ENCODE measurements at regions not wholly inside any gene's neighbourhood (a gene's known extent, or its start where the extent isn't known, plus 50 kb on each side); places are given as distances from the start of the nearest gene placed in this dataset.
"Not testable (repeated sequence)": the region's sequence is repeated elsewhere in the genome, so short reads cannot be mapped to it uniquely, and the experiment has no call there.

DNA sequence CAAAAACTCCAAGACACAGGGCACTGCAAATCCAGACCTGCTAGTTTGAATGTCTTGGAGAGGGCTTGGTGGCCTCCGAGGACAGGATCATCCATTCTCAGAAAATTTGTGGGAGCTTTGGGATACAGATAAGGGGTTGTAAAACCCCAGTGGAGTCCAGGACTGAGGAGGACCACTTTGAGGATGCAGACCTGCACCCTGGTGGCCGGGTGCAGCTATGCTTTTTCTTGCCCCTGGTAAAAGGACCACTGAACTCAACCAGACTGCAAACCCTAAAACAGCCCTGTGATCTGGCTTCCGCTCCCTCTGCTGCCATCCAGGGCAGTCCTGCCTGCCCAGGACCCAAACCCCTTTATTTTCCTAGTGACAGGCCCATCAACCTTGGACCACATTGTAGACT is 169.5 kb upstream of the DAAM1 start:
- no peak for DNase-seq

DNA sequence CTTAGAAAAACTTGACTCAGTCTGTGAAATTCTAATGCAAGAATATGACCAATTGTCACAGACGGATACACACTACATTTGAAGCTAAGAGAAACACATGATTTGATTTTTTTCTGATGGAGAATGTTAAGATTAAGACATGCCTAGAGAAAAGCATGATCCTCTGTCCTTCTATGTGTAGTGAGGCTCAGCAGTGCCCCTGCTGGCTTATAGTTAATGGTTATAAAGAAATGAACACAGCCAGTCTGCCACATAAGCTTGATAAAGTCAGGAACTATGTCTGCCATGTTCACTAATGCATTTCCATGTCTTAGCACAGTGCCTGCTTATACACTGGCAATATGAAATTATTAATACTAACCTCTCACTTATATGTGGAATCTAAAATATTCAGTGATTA is 168.1 kb upstream of the DAAM1 start:
- DNase-seq = peak; percentile 2 to 36

DNA sequence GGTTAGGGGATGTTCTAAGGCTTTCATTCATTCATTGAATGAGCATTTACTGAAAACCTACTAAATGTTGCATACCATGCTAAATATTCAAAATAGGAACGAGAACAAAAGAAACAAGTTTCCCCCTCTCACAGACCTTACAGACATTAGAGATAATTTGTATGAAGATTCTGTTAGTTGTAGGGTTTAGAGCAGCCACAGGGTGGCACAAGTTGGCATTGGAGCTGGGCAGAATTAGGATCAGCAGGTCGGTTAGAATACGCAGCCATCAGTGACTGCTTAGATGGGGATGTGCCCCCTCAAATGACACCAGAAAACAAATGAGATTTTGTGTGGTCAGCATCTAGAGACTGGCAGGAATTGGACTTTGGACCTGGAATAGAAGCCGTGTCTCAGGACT is 166.3 kb upstream of the DAAM1 start:
- DNase-seq = peak in 1 of 2 experiments; percentile 6

DNA sequence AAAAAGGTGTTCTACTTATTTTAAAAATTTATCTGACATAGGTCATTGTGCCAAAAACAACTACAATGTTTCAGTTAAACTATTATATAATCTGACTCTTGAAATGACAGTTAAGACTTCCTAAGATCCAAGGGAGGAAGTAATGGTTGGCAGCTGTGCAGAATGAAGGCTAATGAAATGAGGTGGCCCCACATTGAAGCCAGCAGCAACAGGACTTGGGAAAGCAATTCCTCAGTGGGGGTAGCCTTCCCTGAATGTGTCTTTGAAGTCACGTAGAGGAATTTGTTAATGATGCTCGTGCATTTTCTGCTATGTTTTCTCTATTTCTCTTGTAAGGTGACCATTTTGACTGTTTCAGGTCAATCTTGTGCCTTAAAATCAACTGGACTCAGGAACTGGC is 162.4 kb upstream of the DAAM1 start:
- no peak for DNase-seq

DNA sequence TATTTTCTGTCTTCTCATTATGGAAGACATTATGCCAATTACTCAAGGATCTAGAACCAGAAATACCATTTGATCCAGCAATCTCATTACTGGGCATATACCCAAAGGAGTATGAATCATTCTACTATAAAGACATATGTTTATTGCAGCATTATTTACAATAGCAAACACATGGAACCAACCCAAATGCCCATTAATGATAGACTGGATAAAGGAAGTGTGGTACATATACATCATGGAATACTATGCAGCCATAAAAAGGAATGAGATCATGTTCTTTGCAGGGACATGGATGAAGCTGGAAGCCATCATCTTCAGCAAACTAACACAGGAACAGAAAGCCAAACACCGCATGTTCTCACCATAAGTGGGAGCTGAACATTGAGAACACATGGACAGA is 161.8 kb upstream of the DAAM1 start:
- not testable (repeated sequence) for DNase-seq

DNA sequence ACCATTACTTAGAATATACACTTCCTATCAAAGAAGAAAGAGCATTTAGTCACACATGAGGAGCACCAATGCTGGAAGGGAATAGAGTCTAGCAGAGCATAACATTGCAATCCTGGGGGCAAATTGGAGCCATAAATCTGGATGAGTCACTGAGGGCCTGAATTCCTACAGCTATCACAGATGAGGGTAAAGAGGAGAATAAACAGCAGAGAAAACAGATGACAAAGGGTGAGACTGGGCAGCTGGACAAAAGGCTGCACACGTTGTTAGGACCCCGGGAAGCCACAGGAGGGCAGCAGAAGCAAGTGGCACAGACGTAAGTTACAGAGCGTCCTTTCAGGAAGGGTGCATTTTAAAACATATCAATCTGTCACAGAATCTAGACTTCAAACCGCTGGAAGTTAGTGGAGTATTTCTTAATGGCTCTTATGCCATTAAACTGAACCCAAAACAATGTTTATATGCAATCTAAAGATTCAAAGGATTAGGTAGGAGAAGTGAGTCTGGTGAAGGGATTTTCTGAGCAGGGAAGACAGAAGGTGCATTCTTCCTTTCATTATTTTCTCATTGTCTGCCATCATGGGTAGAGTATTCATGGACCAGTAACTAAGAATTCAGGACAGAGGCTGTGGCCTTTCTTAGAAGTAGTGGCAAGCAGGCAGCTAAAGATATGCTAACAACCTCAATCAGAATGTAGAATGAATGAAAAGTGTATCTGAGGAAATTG is 159.8 kb upstream of the DAAM1 start:
- DNase-seq = peak; percentile 64 to 71

DNA sequence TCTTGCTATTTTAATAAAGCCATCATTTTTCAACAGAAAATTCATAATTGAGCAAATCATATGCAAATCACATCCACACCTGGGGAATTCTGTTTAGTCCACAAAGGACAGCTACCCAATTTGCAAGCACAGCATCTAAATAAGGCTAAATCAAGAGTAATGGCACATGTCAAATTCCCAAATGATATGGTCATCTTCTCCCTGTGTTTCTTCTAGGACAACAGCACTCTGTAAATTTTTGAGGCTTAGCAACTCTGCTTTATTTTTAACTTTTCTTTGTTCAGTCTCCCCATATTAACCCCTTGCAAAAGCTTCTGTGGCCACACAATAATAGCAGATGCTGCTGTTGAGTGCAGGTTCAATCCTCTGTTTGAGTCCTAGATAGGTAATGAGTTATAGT is 155.6 kb upstream of the DAAM1 start:
- no peak for DNase-seq

DNA sequence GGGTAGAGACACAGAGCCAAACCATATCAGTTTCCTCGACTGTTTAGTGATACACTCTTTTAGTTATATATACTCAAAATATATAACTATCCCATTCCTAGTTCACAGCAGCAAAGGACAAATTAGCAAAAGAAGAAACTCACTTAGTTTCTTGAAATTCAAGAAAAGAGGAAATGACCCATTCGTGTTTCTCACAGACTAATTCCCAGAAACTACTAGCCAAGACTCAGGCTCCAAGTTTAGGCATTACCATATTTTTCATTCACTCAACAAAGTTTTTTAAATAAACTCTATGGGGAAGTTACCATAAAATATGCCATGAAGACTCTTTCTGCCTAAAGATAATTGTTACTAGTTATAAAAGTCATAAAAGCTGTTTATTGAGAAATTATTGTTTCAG is 152.3 kb upstream of the DAAM1 start:
- DNase-seq = no peak

DNA sequence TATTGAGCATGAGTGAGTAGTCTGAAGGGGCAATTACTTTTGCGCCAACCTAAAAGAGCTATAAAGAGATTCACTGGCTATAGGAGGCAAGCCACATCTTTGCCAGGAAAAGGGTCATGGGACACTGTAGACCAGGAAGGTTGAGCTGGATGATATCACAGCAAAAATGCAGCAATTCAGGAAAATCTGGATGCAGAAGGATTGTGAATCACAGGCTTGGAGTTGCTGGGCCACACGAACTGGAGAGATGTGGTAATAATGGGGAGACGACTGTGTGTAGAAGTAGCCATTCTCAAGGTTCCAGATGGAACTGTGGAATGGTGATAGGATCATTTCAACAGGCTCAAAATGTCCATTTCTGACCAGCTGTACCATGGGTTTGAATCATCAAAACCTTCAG is 151.4 kb upstream of the DAAM1 start:
- no peak for DNase-seq

DNA sequence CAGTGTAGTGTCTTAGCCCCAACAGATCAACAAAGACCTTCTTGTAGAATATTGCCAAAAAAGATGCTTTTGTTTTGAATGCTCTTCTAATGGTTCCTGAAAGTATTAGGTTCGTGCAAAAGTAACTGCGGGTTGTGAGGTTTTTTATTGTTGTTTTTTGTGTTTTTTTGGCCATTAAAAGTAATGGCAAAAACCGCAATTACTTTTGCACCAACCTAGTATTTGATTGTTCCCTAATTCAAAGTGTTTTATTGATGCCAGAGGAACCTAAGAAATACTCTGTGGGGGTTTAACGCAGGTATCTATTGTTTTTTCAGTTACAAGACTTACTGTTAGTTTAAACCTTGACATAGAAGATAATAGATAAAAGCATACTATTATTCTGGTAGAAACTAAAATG is 150.8 kb upstream of the DAAM1 start:
- no peak for DNase-seq

DNA sequence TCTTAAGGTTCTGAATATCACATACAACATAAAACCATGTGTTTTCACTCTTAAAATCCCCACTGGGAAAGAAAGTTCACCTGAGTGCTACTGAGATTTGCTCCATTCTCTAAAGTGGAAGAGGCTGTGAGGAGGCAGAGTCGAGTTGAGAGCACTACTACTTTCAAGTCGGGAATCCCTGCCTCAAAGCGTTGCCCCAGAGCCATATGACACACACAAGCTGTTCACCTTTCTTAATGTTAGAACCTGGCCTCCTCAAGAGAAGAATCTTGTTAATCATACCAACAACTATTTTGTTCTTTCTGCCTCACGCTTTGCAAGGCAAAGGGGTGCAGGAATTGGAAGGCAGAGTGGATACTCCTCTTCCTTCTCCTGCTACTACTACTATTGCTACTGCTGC is 149.7 kb upstream of the DAAM1 start:
- DNase-seq = no peak

DNA sequence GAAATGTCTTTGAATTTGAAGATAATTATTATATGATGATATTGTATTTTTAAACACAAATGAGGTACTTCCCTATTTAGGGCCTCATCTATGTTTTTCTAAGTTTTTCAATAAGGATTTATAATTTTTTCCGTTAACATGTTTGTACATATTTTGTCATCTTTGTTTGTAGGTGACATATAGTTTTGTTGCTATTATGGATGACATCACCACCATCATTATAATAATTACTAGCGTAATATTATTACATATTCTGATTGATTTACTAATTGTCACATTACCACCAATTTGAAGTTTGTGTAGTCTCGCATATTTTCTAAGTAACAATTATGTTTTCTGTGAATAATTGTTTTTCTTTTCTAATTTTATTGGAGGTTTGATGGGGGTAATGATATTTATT is 147.2 kb upstream of the DAAM1 start:
- DNase-seq = no peak

DNA sequence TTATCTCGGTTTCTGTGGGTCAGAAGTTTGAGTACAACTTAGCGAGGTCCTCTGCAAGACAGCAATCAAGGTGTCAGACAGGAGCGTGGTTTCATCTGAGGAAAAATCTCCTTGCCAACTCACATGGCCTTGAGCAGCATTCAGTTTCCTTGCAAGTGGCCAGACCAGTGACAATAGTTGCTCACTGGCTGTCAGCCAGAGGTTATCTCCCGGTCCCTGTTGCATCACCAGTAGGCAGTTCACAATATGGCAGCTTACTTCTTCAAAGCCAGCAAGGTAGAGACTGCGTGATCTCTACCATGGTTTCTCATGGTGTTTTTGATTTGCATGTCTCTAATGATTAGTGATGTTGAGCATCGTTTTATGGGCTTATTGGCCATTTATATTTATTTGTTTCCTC is 143.8 kb upstream of the DAAM1 start:
- DNase-seq = no peak

DNA sequence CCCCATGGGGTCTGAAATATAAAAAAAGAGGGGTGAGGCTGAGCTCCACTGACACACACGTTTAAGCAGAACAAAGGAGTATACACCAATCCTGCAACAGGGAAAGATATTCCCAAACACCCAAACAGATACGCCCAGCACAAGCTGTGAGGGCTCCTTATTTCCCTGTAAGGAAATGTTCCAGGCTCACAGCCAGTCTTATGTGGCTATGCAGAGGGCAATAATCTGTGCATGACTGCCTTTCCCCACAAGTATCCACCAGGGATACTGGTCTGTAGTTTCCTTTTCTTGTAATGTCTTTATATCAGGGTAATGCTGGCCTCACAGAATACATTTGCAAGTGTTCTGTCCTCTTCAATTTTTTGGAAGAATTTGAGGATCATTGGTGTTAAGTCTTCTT is 141.7 kb upstream of the DAAM1 start:
- DNase-seq = no peak

DNA sequence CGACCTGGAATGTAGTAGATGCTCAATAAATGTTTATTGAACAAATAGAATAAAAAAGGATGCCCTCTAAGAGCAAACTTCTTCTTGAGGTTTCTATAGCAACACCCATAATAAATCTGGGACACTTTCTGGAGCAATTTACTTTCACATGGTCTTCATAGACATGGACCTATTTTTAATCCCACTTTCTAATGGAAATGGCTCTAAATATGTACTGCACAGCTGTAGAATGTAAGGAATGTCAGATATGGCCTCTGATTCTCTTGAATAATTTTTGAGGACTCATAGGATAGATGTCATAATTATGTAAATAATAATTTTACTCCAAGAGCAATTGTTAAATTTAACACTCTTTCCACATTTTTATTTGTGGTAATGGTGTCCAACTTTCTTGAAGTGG is 133.5 kb upstream of the DAAM1 start:
- no peak for DNase-seq

DNA sequence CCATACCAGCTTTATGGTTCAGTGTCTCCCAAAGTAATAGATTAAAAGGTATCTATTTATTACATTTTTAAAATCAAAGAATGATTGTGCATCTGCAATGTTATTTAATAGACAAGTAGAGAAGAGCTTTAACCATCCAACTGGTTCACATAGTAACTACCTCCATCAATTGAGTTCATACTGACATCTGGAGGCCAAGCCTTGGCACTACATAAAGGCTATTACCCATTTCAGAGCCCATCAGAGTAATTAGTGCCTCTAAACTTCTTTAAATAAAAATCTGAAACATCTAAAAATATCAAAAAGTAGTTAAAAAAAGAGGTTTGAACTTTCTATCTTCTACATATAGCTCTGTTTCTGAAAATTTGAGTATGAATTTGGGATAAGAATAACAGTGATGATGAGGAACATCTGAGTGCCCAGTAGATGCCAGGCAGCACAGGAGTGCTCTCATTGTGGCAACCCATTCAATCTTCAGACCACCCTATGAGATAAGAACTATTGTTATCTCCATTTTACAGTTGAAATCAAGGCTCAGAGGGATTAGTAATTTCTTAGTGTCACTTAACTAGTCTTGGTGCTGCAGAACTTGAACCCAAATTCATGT is 132.9 kb upstream of the DAAM1 start:
- DNase-seq = peak; percentile 42 to 45

DNA sequence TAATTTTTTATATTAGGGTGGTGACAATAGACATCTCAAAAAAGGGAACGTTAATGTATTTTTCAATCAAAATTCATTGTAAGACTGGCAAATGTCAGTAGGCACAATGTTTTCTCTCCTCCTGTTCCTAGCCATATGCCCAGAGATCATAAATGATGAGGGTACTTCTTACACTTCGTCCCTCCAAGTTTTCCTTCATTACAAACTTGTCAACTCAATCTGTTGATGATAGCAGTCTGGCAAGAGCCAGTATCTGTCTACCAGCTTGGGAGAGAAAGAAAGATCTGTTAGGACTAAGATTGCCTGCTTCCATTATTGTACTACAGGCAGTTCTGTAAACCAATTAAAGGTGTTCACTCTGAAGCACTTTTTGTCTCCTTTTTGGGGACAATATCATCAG is 130.9 kb upstream of the DAAM1 start:
- no peak for DNase-seq

DNA sequence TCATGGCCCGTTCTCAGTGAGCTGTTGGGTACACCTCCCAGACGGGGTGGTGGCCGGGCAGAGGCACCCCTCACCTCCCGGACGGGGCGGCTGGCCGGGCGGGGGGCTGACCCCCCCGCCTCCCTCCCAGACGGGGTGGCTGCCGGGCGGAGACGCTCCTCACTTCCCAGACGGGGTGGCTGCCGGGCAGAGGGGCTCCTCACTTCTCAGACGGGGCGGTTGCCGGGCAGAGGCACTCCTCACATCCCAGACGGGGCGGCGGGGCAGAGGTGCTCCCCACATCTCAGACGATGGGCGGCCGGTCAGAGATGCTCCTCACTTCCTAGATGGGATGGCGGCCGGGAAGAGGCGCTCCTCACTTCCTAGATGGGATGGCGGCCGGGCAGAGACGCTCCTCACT is 129.7 kb upstream of the DAAM1 start:
- not testable (repeated sequence) for DNase-seq

DNA sequence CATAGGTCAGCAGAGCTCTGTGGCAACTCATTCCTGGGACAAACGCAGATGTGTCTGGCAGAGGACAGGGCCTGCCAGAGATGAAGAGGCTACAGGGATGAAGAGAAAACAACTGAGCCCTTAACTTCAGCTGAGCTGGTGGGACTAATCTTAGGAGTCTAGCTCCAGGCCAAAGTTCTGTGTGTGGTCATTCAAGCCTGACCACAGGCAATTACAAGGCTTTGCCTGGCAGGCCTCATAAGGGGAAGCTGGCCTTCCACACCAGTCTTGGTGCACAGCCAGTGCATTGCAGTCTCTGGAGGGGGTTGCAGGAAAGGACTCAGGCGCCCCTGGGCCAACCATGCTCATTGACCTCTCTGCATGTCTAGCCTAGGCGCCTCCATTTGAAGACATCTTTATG is 127.6 kb upstream of the DAAM1 start:
- peak in 1 of 2 experiments; percentile 8 for DNase-seq

DNA sequence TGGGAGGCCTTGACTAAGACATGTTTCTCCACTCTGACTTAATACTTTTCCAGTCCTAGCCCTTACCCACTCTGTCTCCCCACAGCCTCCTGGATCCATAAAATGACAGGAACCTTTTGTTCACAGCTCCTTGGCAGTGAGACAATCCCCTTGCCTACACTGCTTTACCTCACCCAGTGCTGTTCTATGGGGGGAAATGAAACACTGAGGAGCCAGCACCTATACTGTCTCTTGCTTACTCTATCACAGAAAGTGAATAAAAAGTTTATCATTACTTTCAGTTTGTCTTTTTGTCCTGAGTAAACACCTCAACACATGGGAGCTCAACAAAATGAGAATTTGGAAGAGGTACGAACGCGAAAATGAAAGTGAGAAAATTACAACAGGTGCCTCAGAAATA is 127.2 kb upstream of the DAAM1 start:
- no peak for DNase-seq

DNA sequence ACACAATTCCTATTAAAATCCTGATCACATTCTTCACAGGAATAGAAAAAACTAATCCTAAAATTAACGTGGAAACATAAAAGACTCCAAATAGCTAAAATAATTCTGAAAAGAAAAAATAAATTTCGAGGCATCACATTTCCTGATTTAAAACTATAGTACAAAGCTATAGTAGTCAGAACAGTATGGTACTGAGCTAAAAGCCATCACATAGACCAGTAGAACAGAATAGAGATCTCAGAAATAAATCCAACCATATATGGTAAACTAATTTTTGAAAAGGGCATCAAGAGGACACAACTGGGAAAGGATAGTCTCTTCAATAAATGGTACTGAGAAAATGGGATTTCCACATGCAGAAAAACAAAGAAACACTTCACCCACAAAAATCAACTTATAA is 125.2 kb upstream of the DAAM1 start:
- DNase-seq = no peak

DNA sequence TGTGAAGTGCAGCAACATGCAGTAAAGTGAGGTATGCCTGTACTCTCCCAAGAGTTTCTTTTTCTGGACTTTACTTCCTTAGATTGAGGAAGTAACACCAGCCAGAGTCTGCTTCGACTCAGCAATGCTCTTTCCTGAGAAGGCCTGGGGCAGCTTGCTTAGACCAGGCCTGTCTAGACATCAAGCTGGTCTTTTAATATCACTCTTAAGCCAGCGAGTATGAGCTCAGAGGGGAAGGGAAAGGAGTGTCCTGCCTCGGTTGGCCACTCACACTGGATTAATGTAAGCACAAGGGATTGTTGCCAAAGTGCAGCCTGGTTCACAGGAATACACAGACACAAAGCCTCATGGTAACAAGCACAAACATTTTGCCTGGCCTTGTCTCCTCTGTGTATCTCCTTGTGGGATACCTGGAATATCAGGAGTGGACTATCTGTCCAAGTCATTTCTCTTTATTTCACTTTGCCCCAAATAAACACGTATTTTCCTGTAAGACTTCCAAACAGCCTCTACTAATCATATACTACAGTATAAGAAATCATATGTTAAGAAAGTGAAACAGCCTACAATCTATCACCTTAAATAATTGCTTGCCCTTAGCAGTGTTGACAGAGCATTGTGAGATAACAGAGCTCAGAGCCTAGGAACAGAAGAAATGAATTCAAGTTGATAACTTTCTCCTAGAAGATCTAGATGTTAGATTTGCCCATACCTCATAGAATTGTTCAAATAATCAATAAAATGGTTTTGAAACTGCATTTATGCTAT is 121.2 kb upstream of the DAAM1 start:
- peak; percentile 15 to 37 for DNase-seq

DNA sequence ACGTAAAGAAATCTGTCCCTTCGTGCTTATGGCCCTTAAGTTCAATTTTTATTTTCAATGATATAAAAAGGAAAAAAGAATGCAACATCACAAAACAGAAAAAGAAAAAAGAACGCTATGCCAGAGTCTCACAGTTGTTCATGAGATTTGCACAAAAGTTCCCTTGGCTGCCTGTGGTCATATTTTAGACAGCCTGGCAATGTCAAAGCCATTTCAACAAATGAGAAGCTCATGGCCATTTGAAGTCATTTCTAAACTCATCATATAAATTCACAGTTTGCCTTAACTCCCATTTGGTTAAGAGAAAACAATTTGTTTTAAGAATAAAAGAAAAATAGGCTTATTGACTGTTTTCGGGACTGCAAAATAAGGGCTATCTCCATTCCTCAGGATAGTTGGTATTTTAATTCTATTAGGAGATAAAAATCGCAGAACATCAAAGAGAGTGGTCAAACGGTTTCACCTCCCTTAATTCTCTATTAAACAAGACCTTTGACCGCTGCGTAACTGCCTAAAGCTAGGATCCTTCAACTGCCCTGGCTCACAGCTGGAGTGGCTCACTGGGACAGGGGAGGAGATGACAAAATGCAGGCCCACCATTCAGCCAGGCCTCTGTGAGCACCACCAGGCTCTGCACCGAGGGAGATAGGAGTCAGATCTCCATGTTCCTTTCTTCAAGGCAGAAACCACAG is 119.2 kb upstream of the DAAM1 start:
- no peak for DNase-seq

DNA sequence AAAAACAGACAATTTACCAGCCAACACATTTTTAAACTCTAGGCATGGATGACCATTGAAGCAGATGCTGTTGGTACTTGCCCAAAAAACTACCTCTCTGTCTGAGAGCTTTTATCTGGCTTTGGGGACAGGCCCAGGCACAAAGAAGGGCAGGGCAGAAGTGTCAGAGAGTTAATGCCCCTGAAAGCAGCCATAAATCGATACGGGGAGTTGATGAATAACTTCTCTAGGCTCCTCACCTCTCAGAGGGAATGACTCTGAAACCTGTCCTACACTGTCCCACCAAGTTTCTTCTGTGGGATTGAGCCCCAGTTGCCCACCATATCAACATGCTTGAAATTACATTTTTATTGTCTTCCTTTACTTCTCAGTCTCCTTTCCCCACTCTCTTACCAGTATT is 113.0 kb upstream of the DAAM1 start:
- no peak for DNase-seq

Measured in AML-193 (cell line).